ENCODE measurements at regions not wholly inside any gene's neighbourhood (a gene's known extent, or its start where the extent isn't known, plus 50 kb on each side); places are given as distances from the start of the nearest gene placed in this dataset.

- Mint-ChIP-seq H3K4me3 (ENCODE audit: unreplicated experiment) (no peak overlapping the region), H3K36me3 (ENCODE audit: low read depth) (no peaks in the 10 kb centered on the region), H3K9me3 (ENCODE audit: low read depth) (peaks cover under 1% of the 10 kb centered on the region), H3K27ac (ENCODE audit: unreplicated experiment) (no peak overlapping the region), H3K27me3 (ENCODE audit: low read depth) (peaks cover 9% of the 10 kb centered on the region), H3K4me1 (ENCODE audit: low read depth) (no peaks in the 10 kb centered on the region)
- no peak for TF ChIP-seq CTCF (IDR thresholded peaks at IDR 0.05)
- DNase-seq (ENCODE audit: low spot score) = no peak
Measured at GRCh38 chr5:175162036-175162435, 281.9 kb downstream of the DRD1 start.

GRCh38 chr5:175159956-175160355 lies 284.0 kb downstream of the DRD1 start:
- no peak for TF ChIP-seq CTCF (IDR thresholded peaks at IDR 0.05)
- no peak overlapping the region for H3K27ac Mint-ChIP-seq (ENCODE audit: unreplicated experiment)
- no peak for DNase-seq (ENCODE audit: low spot score)
- no peaks in the 10 kb centered on the region for H3K4me1 Mint-ChIP-seq (ENCODE audit: low read depth)
- no peak overlapping the region for H3K4me3 Mint-ChIP-seq (ENCODE audit: unreplicated experiment)
- peaks cover 6% of the 10 kb centered on the region for H3K27me3 Mint-ChIP-seq (ENCODE audit: low read depth)
- peaks cover 14% of the 10 kb centered on the region for H3K9me3 Mint-ChIP-seq (ENCODE audit: low read depth)
- H3K36me3 Mint-ChIP-seq (ENCODE audit: low read depth) = no peaks in the 10 kb centered on the region

- H3K27ac Mint-ChIP-seq (ENCODE audit: unreplicated experiment) = no peak overlapping the region
- no peak for TF ChIP-seq CTCF (IDR thresholded peaks at IDR 0.05)
- H3K9me3 Mint-ChIP-seq (ENCODE audit: low read depth) = peaks cover 55% of the 10 kb centered on the region
Measured at GRCh38 chr5:175148636-175149172, 295.3 kb downstream of the DRD1 start.

GRCh38 chr5:175146733-175147132 lies 297.2 kb downstream of the DRD1 start:
- TF ChIP-seq CTCF (IDR thresholded peaks at IDR 0.05) = no peak
- H3K9me3 Mint-ChIP-seq (ENCODE audit: low read depth) = peaks cover 56% of the 10 kb centered on the region
- no peak overlapping the region for H3K27ac Mint-ChIP-seq (ENCODE audit: unreplicated experiment)
- no peak for DNase-seq (ENCODE audit: low spot score)
- no peaks in the 10 kb centered on the region for H3K36me3 Mint-ChIP-seq (ENCODE audit: low read depth)
- no peaks in the 10 kb centered on the region for H3K27me3 Mint-ChIP-seq (ENCODE audit: low read depth)
- H3K4me1 Mint-ChIP-seq (ENCODE audit: low read depth) = no peaks in the 10 kb centered on the region
- no peak overlapping the region for H3K4me3 Mint-ChIP-seq (ENCODE audit: unreplicated experiment)

More at GRCh38 chr5:175148636-175149172, 295.3 kb downstream of the DRD1 start:
- H3K4me1 Mint-ChIP-seq (ENCODE audit: low read depth) = no peaks in the 10 kb centered on the region
- DNase-seq (ENCODE audit: low spot score) = no peak
- H3K27me3 Mint-ChIP-seq (ENCODE audit: low read depth) = no peaks in the 10 kb centered on the region
- peaks cover 2% of the 10 kb centered on the region for H3K36me3 Mint-ChIP-seq (ENCODE audit: low read depth)
- H3K4me3 Mint-ChIP-seq (ENCODE audit: unreplicated experiment) = no peak overlapping the region

GRCh38 chr5:175141421-175141820 lies 302.6 kb downstream of the DRD1 start:
- Mint-ChIP-seq H3K4me3 (ENCODE audit: unreplicated experiment) (no peak overlapping the region), H3K27ac (ENCODE audit: unreplicated experiment) (no peak overlapping the region), H3K36me3 (ENCODE audit: low read depth) (no peaks in the 10 kb centered on the region), H3K4me1 (ENCODE audit: low read depth) (no peaks in the 10 kb centered on the region), H3K9me3 (ENCODE audit: low read depth) (peaks cover 46% of the 10 kb centered on the region), H3K27me3 (ENCODE audit: low read depth) (no peaks in the 10 kb centered on the region)
- no peak for DNase-seq (ENCODE audit: low spot score)
- no peak for TF ChIP-seq CTCF (IDR thresholded peaks at IDR 0.05)
